Astrocyte (in vitro differentiated cells and primary cell): ENCODE measurements at regions not wholly inside any gene's neighbourhood (a gene's known extent, or its start where the extent isn't known, plus 50 kb on each side); places are given as distances from the start of the nearest gene placed in this dataset.

Experiments used
- EZH2 ChIP-seq: IDR thresholded peaks from 2 replicates; pipeline ENCODE4 v1.6.1; 2012; ENCODE audit warnings: mild to moderate bottlenecking, low read length, inconsistent platforms; ENCODE audit not compliant: insufficient read depth
- TF ChIP-seq, protein P1 (sequence below): IDR thresholded peaks from 2 replicates; pipeline ENCODE4 v1.5.1; 2011; ENCODE audit warnings: low read depth, mild to moderate bottlenecking, inconsistent platforms, low read length, moderate library complexity; ENCODE audit not compliant: insufficient read depth

DNA sequence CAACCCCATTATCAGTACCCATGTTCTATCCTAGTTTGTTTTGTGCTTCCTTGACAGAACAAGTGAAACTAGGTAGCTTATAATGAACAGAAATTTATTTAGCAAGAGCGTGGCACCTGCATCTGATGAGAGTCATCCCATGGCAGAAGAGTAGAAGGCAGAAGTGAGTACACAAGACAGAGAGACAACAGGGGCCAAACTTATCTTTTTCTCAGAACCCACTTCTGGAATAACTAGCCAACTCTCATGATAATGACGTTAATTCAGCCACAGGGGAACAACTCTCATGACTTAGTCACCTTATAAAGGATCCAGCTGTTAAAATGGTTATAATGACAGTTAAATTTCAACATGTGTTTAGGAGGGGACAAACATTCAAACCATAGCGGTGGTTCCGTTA, 644.9 kb downstream of the TECRL start:
- TF ChIP-seq, protein P1, sequence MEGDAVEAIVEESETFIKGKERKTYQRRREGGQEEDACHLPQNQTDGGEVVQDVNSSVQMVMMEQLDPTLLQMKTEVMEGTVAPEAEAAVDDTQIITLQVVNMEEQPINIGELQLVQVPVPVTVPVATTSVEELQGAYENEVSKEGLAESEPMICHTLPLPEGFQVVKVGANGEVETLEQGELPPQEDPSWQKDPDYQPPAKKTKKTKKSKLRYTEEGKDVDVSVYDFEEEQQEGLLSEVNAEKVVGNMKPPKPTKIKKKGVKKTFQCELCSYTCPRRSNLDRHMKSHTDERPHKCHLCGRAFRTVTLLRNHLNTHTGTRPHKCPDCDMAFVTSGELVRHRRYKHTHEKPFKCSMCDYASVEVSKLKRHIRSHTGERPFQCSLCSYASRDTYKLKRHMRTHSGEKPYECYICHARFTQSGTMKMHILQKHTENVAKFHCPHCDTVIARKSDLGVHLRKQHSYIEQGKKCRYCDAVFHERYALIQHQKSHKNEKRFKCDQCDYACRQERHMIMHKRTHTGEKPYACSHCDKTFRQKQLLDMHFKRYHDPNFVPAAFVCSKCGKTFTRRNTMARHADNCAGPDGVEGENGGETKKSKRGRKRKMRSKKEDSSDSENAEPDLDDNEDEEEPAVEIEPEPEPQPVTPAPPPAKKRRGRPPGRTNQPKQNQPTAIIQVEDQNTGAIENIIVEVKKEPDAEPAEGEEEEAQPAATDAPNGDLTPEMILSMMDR = no peak
- TF ChIP-seq EZH2 = no peak
